Kidney (tissue), 13 donors: ENCODE measurements at regions not wholly inside any gene's neighbourhood (a gene's known extent, or its start where the extent isn't known, plus 50 kb on each side); places are given as distances from the start of the nearest gene placed in this dataset.
A peak's percentile ranks its signal among the peaks of the same experiment; 100 is the strongest.

Source experiments
- DNase-seq, 5 donors: peaks; one replicate each; pipeline ENCODE4 v3.0.0-alpha.2; 2013 to 2020
- FAIRE-seq: peaks from 2 replicates; lab custom pipeline; 2012; peaks lifted over from hg19 to GRCh38; lab: Jason Lieb, UNC
- H3K27ac ChIP-seq, 2 donors: one replicate each; pipeline ENCODE4 v1.7.0; 2013; ENCODE audit warnings: low read depth in 2 of 2, low read length in 2 of 2, inconsistent platforms in 1 of 2
- H3K27me3 ChIP-seq: one replicate; pipeline ENCODE4 v1.7.1; 2013; ENCODE audit warnings: low read length, inconsistent platforms; ENCODE audit not compliant: control insufficient read depth, insufficient read depth
- H3K36me3 ChIP-seq, 3 donors: one replicate each; pipeline versions ENCODE4 v1.7.0 to v1.7.1; 2013; ENCODE audit warnings: low read length in 3 of 3, control low read depth in 1 of 3, inconsistent platforms in 1 of 3; ENCODE audit not compliant: insufficient read depth in 3 of 3, control insufficient read depth in 2 of 3
- H3K4me1 ChIP-seq, 3 donors: one replicate each; pipeline versions ENCODE4 v1.7.0 to v1.7.1; 2013; ENCODE audit warnings: low read length in 3 of 3, inconsistent platforms in 1 of 3, low read depth in 1 of 3; ENCODE audit not compliant: control insufficient read depth in 2 of 3, insufficient read depth in 2 of 3
- H3K4me3 ChIP-seq, 3 donors: one replicate each; pipeline versions ENCODE4 v1.7.0 to v1.8.1; 2013; ENCODE audit warnings: low read length in 3 of 3, control low read depth in 1 of 3, inconsistent platforms in 1 of 3
- H3K9ac ChIP-seq, 3 donors: one replicate each; pipeline versions ENCODE4 v1.7.0 to v1.7.1; 2013; ENCODE audit warnings: low read length in 3 of 3, control low read depth in 1 of 3, inconsistent platforms in 1 of 3
- H3K9me3 ChIP-seq, 3 donors: one replicate each; pipeline versions ENCODE4 v1.7.0 to v1.7.1; 2013; ENCODE audit warnings: low read length in 3 of 3, control low read depth in 1 of 3, inconsistent platforms in 1 of 3; ENCODE audit not compliant: control insufficient read depth in 2 of 3, insufficient read depth in 1 of 3
- intact Hi-C: fragments of 100-400 bp; cut with DNase I; formaldehyde crosslinking; loops from one replicate; pipeline ENCODE4 v1.11.1; 2022
- TF ChIP-seq, protein P1 (sequence below): IDR thresholded peaks from 3 replicates; pipeline ENCODE4 v1.5.1; 2012; ENCODE audit warnings: mild to moderate bottlenecking, moderate library complexity, borderline replicate concordance; ENCODE audit not compliant: insufficient read depth; ENCODE audit errors: extremely low read depth
- donor health status: control.
- donor health status: control.
- donor health status: control.
- donor health status: control.
- donor health status: control.
- donor health status: DM: yes; HTN: yes; CAD: no.
- donor health status: Normal renal cell carcinoma (clear cell type).

GRCh38 chr3:161647936-161648470 is 151.4 kb downstream of the OTOL1 start:
- intact Hi-C loops: no loop called here
- Histone ChIP-seq H3K4me3 (no peak overlapping the region), H3K36me3 (no peaks in the 10 kb centered on the region), H3K27ac (no peak overlapping the region), H3K27me3 (no peaks in the 10 kb centered on the region), H3K4me1 (peaks cover 0 to 3% (median 3%) of the 10 kb centered on the region in 3 donors), H3K9me3 (no peaks in the 10 kb centered on the region), H3K9ac (no peak overlapping the region)
- DNase-seq: no peak
- no peak for FAIRE-seq
- TF ChIP-seq, protein P1, sequence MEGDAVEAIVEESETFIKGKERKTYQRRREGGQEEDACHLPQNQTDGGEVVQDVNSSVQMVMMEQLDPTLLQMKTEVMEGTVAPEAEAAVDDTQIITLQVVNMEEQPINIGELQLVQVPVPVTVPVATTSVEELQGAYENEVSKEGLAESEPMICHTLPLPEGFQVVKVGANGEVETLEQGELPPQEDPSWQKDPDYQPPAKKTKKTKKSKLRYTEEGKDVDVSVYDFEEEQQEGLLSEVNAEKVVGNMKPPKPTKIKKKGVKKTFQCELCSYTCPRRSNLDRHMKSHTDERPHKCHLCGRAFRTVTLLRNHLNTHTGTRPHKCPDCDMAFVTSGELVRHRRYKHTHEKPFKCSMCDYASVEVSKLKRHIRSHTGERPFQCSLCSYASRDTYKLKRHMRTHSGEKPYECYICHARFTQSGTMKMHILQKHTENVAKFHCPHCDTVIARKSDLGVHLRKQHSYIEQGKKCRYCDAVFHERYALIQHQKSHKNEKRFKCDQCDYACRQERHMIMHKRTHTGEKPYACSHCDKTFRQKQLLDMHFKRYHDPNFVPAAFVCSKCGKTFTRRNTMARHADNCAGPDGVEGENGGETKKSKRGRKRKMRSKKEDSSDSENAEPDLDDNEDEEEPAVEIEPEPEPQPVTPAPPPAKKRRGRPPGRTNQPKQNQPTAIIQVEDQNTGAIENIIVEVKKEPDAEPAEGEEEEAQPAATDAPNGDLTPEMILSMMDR: no peak

DNA sequence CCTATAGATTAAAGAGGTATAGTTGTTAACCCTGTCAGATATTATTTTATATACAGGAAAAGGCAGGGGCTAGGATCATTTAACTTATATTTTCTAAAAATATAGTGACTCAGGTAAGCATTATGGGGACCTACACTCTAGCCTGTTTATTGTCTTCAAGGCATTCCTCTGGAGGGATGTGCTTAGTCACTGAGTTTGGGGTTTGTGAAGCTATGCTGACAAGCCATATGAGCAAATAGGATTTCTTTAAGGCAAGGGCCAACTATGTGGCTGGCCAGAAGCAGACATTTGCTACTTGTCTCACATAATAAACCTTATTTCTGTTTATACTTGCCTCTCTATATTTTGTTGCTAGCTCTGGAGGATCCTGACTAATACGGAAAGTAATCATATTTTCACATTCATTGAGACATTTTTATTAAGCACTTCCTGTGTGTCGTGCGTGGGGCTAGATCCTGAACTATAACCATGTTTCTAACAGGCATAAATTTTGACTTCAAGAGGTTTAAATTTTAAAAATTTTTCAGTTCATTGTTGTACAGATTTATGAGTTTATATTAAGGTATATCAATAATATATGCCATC is 153.4 kb downstream of the OTOL1 start:
- intact Hi-C loops: no loop called here
- H3K36me3 ChIP-seq: no peaks in the 10 kb centered on the region
- no peak for FAIRE-seq
- no peak overlapping the region for H3K9ac ChIP-seq
- H3K27ac ChIP-seq: no peak overlapping the region
- peak in 1 of 5 donors; percentile 40 for DNase-seq
- H3K27me3 ChIP-seq: no peaks in the 10 kb centered on the region
- H3K9me3 ChIP-seq: no peaks in the 10 kb centered on the region
- peaks cover 0 to 3% (median 3%) of the 10 kb centered on the region in 3 donors for H3K4me1 ChIP-seq
- TF ChIP-seq, protein P1: no peak
- no peak overlapping the region for H3K4me3 ChIP-seq

- no peak for DNase-seq
- H3K9me3 ChIP-seq: no peaks in the 10 kb centered on the region
- TF ChIP-seq, protein P1: no peak
- no peak overlapping the region for H3K27ac ChIP-seq
- H3K4me3 ChIP-seq: no peak overlapping the region
- H3K27me3 ChIP-seq: no peaks in the 10 kb centered on the region
- H3K9ac ChIP-seq: no peak overlapping the region
- H3K36me3 ChIP-seq: no peaks in the 10 kb centered on the region
- H3K4me1 ChIP-seq: no peaks in the 10 kb centered on the region
- FAIRE-seq: no peak
- intact Hi-C loops: no loop called here
These were observed 161.2 kb downstream of the OTOL1 start for GRCh38 chr3:161657786-161658185.

DNA sequence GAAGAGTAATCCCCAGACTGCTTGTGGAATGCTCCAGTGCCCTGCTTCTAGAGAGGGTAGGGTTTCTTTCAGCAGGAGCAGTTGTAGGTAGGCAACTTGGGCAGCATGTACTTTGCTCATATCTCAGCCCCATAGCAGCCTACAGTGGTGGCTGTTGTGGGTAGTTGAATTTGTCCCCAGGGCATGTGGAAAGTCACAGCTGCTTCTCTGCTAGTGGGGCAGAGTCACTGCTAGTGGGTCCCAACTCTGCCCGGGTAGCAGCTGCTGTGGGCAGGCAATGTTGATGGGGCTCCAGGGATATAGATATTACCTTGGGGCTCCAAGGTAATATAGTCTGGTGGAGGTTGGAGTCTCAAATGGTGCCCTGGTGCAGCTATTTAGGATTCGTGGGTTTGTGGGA is 174.5 kb downstream of the OTOL1 start:
- TF ChIP-seq, protein P1: no peak
- no peak overlapping the region for H3K4me3 ChIP-seq
- FAIRE-seq (no peak), DNase-seq (no peak)
- H3K27me3 ChIP-seq: no peaks in the 10 kb centered on the region
- intact Hi-C loops: no loop called here
- H3K9me3 ChIP-seq: no peaks in the 10 kb centered on the region
- no peaks in the 10 kb centered on the region for H3K4me1 ChIP-seq
- no peak overlapping the region for H3K9ac ChIP-seq
- no peaks in the 10 kb centered on the region for H3K36me3 ChIP-seq
- no peak overlapping the region for H3K27ac ChIP-seq
